NCI-H187 treated with DMSO at 0.1 percent for 48 hours (cell line): ENCODE measurements at regions not wholly inside any gene's neighbourhood (a gene's known extent, or its start where the extent isn't known, plus 50 kb on each side); places are given as distances from the start of the nearest gene placed in this dataset.
"Not testable (repeated sequence)": the region's sequence is repeated elsewhere in the genome, so short reads cannot be mapped to it uniquely, and the experiment has no call there.

Source experiments
- DNase-seq: peaks from one replicate; lab custom pipeline; 2025; lab: John Stamatoyannopoulos, UW

GRCh38 chr9:135173066-135173465 lies 85.6 kb downstream of the OLFM1 start:
- no peak for DNase-seq

GRCh38 chr9:135174248-135174647 lies 86.8 kb downstream of the OLFM1 start:
- DNase-seq = no peak

- no peak for DNase-seq
Observed at GRCh38 chr9:135174981-135175380, 87.5 kb downstream of the OLFM1 start.

DNA sequence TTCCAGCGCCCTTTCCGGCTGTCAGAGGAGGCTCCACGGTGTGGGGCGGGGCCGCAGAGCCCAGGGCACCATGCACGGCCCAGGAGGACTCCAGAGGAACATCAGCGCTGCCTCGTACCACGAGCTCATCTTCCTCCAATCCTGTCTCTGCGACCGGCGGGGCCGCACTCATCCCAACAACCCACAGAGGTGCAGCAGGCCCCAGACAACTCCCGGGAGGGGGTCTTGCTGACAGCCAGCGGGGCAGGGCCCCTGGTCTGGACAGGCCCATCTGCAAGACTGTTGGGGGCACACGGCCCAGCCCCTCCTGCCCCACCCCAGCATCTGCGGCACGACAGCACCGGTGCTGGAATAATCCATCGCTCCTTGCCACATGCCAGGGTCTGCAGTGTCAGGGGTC lies 88.8 kb downstream of the OLFM1 start:
- DNase-seq = no peak

DNA sequence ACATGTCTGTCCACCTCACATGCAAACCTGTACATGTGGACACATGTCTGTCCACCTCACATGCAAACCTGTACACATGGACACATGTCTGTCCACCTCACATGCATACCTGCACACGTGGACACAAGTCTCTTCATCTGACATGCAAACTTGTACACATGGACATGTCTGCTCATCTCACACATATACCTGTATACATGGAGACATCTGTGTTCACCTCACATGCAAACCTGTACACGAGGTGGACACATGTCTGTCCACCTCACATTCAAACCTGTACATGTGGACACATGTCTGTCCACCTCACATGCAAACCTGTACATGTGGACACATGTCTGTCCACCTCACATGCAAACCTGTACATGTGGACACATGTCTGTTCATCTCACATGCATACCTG lies 90.1 kb downstream of the OLFM1 start:
- DNase-seq = not testable (repeated sequence)

DNA sequence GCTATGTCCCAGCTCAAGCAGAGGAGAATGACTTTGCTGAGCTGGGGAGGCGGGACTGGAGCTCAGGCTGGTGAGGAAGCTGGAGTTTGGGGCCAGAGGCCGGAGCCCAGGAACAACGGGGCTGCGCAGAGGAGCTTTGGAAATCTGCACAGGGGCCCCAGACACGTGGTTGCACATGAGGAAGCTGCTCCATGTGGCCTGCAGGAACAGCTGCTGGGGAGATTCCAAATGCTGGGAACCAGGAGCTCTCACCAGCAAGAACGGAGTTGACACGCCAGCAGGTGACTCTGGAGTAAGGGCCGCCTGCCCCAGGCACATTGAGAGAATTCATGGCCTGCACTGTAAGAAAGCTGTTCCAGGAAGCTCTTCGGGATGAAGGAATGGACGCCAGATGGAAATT lies 91.0 kb downstream of the OLFM1 start:
- no peak for DNase-seq

GRCh38 chr9:135179041-135179440 lies 91.6 kb downstream of the OLFM1 start:
- DNase-seq = no peak

DNA sequence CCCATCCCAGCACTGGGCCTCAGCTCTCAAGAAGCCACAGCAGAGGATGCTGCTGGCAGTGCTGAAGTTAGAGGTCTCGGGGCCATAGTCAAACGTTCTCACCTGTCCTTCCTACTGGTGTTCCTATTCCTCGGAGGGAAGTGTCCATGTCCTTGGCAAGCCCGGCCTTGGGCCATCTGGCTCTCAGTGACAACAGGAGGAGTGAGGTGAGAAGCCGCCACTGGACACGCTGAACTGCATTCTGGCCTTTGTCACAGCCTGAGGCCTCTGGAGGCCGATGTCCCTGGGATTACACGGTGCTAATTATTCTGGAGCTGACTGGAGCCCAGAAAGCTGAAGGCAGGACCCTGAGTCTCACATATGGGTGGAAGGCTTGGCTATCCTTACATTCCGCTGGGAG lies 92.5 kb downstream of the OLFM1 start:
- no peak for DNase-seq

DNA sequence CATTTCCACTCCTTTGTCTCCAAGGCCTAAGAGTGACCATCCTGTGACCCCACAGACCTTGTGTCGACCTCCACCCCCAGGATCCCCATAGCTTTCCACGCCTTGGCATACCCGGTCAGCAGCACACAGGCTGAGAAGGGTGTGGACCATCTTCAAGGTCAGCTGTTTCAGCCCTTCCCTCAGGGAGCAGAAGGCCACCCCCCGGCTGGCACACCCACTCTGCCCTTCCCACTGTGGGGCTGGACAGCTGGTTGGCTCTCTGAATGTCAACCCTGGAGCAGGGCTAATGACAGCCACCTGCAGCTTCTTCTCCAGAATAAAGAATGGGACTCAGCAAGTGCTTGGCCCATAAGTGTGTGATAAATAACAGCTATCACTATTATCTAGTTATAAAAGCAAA lies 93.1 kb downstream of the OLFM1 start:
- DNase-seq = no peak

GRCh38 chr9:135181336-135181735 lies 93.9 kb downstream of the OLFM1 start:
- DNase-seq = no peak

GRCh38 chr9:135181841-135182240 lies 94.4 kb downstream of the OLFM1 start:
- not testable (repeated sequence) for DNase-seq

DNA sequence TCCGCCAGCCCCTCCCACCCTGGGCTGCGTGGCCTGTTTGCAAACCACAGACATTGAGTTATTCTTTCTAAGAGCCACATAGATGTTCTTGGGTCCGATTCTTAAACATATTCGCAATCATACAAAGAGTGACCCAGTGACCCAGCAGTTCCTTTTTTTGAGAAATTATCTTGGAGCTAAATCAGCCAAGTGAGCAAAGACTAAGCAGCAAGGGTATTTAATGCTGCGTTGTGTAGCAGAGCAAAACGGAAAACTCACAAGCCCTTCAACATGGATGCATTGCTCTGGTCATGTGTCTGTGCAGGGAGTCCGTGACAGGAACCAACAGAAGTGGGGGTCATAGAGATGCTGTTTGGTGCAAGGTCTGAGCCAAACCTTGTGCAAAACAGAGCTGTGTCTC lies 95.6 kb downstream of the OLFM1 start:
- no peak for DNase-seq

DNA sequence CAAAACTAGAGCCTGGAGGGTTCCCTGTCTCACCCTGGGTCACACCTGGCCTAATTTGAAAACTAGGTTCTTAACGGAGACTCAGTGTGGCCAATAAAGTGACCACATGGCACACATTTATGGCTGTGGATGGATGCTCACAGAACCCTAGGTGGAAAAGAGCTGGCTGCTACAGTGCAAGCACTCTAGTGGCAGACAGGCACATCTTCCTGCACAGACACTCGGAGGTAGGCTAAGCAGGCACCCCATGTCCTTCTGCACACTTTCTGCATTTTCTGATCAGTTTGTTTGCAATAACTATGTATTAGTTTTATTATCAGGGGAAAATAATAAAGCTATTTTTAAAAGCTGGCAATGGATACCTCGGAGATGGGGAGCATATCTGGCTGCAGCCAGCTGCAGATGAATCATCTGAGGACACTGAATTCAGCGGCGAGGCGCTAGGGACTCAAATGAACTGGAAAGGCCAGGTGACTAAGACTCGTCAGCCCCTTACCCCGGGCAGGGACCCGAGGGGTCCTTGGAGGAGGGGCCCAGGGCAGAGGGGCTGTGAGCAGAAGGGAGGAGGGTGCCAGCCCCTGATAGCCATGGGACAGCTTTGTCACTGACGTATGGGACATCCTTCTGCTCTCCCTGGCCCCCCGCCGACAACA lies 96.2 kb downstream of the OLFM1 start:
- DNase-seq = no peak

DNA sequence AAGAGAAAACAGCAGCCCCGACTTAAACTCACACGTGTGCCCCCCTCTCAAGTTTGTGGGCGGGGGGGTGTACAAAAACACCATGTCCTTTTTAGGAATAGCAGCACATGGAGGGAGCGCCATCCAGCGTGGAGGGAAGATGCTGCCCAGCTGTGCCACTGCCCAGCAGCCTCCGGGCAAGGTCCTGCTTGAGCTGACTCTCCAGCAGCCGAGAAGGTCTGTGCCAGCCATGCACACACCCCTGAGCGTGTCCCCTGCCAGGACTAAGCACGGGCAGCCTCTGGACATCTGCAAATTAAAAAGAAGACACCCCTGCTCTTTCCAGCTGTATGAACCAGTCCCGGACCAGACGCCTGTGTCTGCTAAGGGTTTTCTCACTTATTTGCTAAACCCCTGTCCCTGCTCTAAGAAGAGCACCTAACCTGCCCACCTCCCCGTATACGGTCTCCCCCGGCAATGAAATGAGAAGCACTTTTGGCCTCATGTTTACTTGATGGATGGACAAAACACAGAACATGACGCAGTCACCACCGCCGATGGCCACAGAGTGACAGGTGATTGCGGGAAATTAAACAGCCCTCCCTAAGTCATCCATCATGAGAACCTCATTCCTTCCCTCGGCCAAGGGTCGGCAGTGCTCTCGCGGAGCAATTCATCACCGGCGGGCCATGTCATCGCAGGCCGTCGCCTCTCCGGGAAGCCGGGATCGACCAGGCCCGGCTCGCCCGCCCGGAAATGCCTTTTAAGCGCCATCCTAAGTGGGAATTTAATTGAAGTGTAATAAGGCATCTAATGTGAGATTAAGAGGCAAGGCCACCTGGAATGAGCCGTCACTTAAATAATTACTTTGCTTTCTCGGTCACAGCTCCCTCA lies 96.9 kb downstream of the OLFM1 start:
- no peak for DNase-seq

GRCh38 chr9:135185060-135185459 lies 97.6 kb downstream of the OLFM1 start:
- DNase-seq = no peak

DNA sequence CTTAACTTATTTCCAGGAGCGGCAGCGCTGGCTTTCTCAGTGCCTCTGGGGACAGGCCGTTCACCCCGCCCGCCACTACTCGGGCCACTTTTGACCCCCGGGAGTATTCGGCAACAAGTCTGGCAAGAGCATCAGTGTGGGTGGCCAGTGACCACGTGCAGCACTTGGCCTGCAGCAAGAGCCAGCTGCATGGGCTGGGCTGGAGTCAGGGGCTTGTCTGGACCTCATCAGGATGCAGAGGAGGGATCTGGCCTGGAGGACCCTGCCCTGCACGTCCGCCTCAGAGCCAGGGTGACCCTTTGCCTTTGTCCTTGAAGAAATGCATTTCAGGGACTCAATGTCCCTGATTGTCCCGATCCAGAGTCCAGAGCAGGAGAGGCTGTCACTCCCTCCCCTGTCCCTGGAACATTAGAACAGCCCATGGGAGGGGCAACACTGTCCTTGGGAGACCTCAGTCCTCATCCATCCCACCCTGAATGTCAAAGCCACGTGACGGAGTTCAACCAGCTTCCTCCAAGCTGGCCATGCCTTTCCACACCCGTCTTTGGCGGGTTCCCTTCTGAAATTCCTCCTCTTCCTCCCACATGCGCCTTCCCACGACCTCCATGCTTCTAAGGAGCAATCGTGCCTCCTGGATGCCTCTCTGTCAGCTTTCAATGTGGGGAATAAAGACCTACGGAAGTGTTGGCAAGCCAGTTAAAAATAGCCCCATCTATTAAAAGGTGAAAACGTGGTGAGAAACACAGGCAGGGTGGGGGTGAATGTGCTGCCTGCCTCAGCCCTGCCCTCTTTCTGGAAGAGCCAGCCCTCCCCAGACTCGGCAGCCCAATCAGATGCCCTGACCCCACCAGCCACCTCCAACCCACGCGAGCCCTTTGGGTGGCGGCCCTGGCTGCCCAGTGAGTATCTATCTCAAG lies 99.0 kb downstream of the OLFM1 start:
- no peak for DNase-seq

DNA sequence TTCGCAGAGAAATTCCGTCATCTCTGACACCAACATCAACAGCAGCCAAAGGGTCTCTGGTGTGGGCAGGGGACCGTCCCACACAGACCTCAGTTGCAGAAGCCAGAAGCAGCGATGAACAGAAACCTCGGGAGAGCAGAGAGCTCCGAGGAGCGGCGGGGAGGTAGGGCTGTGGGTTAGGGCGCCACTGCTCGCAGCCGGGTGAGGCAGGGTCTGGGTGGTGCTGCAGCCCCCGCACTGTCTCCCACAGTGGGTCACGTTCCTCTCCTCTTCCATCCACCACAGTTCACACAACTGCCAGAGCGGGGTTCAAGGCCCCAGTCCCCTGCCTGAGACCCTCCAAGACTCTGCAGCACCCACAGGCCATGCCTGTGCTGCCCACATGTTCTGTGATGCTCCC lies 99.9 kb downstream of the OLFM1 start:
- DNase-seq = no peak

GRCh38 chr9:135188681-135189151 lies 101.2 kb downstream of the OLFM1 start:
- DNase-seq = no peak

GRCh38 chr9:135189497-135189896 lies 102.0 kb downstream of the OLFM1 start:
- no peak for DNase-seq

DNA sequence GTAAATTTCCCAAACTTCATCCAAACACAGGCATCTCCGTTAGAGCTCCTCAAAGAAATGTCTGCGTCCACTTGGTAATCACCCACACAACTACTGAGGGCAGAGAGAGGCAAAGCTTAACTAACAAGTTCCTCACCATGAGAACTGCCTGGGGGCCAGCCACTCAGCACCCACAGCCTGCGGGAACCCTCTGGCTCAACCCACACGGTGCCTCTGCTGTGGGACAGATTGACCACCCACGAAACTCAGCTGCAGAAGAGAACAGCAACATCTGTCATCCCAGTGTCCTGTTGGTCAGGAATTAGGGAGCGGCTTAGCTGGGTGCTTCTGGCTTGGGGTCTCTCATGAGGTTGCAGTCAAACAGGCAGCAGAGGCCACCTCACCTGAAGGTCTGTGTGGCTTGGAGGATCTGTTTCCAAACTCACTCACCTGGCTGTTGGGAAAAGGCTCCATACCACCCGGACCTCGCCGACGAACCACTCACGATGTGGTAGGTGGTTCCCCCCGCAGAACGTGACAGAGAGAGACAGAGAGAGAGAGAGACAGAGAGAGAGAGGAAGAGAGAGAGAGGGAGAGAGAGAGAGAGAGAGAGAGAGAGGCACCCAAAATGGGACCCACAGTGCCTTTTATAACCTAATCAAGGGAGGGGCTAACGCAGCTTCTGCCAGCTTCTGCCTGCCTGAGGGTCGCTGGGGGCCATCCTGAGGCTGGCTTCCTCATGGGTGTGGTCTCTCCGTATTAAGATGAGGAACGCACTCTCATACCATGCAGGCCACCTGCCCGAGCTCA lies 103.5 kb downstream of the OLFM1 start:
- no peak for DNase-seq

GRCh38 chr9:135192686-135193085 lies 105.2 kb downstream of the OLFM1 start:
- no peak for DNase-seq

DNA sequence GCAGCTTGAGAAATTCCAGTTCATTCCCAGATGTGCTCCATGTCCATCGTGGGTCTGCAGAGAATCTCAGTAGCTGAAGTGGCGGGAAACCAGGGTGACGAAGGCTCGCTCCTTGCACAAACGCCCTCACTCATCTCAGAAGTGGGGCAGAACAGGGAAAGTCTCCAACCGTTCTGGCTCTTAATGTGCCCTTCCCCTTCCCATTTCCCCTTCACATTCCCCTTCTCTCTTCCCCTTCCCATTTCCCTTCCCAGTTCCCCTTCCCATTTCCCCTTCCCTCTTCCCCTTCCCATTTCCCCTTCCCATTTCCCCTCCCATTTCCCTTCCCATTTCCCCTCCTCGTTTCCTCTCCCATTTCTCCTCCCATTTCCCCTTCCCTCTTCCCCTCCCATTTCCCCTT lies 108.5 kb downstream of the OLFM1 start:
- DNase-seq = not testable (repeated sequence)
